Natural killer cell (primary cell): ENCODE measurements at regions not wholly inside any gene's neighbourhood (a gene's known extent, or its start where the extent isn't known, plus 50 kb on each side); places are given as distances from the start of the nearest gene placed in this dataset.

Experiments used
- ATAC-seq, 3 donors: fragments of 150-1000 bp in 2 of 3; fragments of 200-7000 bp in 1 of 3; cut with Tn5 transposase; 1 replicate in 1 of 3; 2 replicates in 2 of 3; pipeline ENCODE4 v1.10.0; 2021; ENCODE audit warnings: mild to moderate bottlenecking in 2 of 3, moderate library complexity in 2 of 3
- DNase-seq, 2 donors: peaks; one replicate each; pipeline versions ENCODE4 v3.0.0 to v3.0.0-alpha.2; 2013 to 2021; ENCODE audit warnings: mixed read lengths in 1 of 2
- H3K27ac ChIP-seq: one replicate; pipeline ENCODE4 v1.5.1; 2013; ENCODE audit warnings: mild to moderate bottlenecking, low read length
- H3K27me3 ChIP-seq: one replicate; pipeline ENCODE4 v1.6.1; 2013; ENCODE audit warnings: low read length; ENCODE audit not compliant: control insufficient read depth, insufficient read depth
- H3K36me3 ChIP-seq: one replicate; pipeline ENCODE4 v1.6.1; 2013; ENCODE audit warnings: low read length; ENCODE audit not compliant: control insufficient read depth, insufficient read depth
- H3K4me1 ChIP-seq: one replicate; pipeline ENCODE4 v1.6.1; 2013; ENCODE audit warnings: low read length; ENCODE audit not compliant: control insufficient read depth, insufficient read depth
- H3K4me3 ChIP-seq: one replicate; pipeline ENCODE4 v1.5.1; 2013; ENCODE audit warnings: low read length
- H3K9me3 ChIP-seq: one replicate; pipeline ENCODE4 v1.6.1; 2013; ENCODE audit warnings: low read length; ENCODE audit not compliant: control insufficient read depth, insufficient read depth
- H3K27ac Mint-ChIP-seq, 2 donors: one replicate each; pipeline ENCODE4 v1.8.0; 2022; ENCODE audit warnings: mild to moderate bottlenecking in 2 of 2, mixed read lengths in 2 of 2, moderate library complexity in 1 of 2
- H3K27me3 Mint-ChIP-seq, 2 donors: one replicate each; pipeline ENCODE4 v1.8.0; 2022; ENCODE audit warnings: low read depth in 2 of 2, mixed read lengths in 2 of 2
- H3K36me3 Mint-ChIP-seq: one replicate; pipeline ENCODE4 v1.8.0; 2022; ENCODE audit warnings: mixed read lengths
- H3K4me1 Mint-ChIP-seq, 2 donors: one replicate each; pipeline ENCODE4 v1.8.0; 2022; ENCODE audit warnings: mixed read lengths in 2 of 2
- H3K4me3 Mint-ChIP-seq: one replicate; pipeline ENCODE4 v1.8.0; 2022; ENCODE audit warnings: mild to moderate bottlenecking, moderate library complexity, mixed read lengths
- H3K9me3 Mint-ChIP-seq, 2 donors: one replicate each; pipeline ENCODE4 v1.8.0; 2022; ENCODE audit warnings: mixed read lengths in 2 of 2
- WGBS: methylation state at CpG from one replicate; pipeline ENCODE4 v1.1.7; 2013; ENCODE audit warnings: missing lambda C conversion rate; ENCODE audit not compliant: insufficient coverage; 5-methylcytosine and 5-hydroxymethylcytosine counted together
- intact Hi-C: fragments of 100-400 bp; cut with micrococcal nuclease; formaldehyde crosslinking; loops from one replicate; pipeline ENCODE4 v1.14.2; 2022
- TF ChIP-seq, protein P1 (sequence below): fragments of 200-600 bp; IDR thresholded peaks from one replicate; pipeline ENCODE4 v1.8.0; 2022; ENCODE audit warnings: antibody characterized with exemption

GRCh38 chr3:127467391-127467790 lies 123.1 kb downstream of the TPRA1 start:
- H3K4me1 Mint-ChIP-seq: peaks cover 0 to 4% of the 10 kb centered on the region in 2 donors
- peaks cover 3 to 11% of the 10 kb centered on the region in 2 donors for H3K27me3 Mint-ChIP-seq
- Histone ChIP-seq H3K4me1 (no peaks in the 10 kb centered on the region), H3K9me3 (no peaks in the 10 kb centered on the region), H3K36me3 (no peaks in the 10 kb centered on the region), H3K4me3 (no peak overlapping the region), H3K27me3 (no peaks in the 10 kb centered on the region), H3K27ac (no peak overlapping the region)
- H3K27ac Mint-ChIP-seq: no peak overlapping the region
- no peaks in the 10 kb centered on the region for H3K9me3 Mint-ChIP-seq
- intact Hi-C loops: no loop called here
- no peak overlapping the region for H3K4me3 Mint-ChIP-seq
- ATAC-seq: no peak
- no peak for DNase-seq
- H3K36me3 Mint-ChIP-seq: no peaks in the 10 kb centered on the region
- WGBS: 51% methylated on average over 12 of the region's 12 CpGs
- TF ChIP-seq, protein P1, sequence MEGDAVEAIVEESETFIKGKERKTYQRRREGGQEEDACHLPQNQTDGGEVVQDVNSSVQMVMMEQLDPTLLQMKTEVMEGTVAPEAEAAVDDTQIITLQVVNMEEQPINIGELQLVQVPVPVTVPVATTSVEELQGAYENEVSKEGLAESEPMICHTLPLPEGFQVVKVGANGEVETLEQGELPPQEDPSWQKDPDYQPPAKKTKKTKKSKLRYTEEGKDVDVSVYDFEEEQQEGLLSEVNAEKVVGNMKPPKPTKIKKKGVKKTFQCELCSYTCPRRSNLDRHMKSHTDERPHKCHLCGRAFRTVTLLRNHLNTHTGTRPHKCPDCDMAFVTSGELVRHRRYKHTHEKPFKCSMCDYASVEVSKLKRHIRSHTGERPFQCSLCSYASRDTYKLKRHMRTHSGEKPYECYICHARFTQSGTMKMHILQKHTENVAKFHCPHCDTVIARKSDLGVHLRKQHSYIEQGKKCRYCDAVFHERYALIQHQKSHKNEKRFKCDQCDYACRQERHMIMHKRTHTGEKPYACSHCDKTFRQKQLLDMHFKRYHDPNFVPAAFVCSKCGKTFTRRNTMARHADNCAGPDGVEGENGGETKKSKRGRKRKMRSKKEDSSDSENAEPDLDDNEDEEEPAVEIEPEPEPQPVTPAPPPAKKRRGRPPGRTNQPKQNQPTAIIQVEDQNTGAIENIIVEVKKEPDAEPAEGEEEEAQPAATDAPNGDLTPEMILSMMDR: no peak

- no peaks in the 10 kb centered on the region for H3K27me3 ChIP-seq
- Mint-ChIP-seq H3K27me3 (peaks cover 14 to 21% of the 10 kb centered on the region in 2 donors), H3K36me3 (no peaks in the 10 kb centered on the region), H3K27ac (no peak overlapping the region), H3K4me3 (no peak overlapping the region), H3K4me1 (peaks cover 0 to 4% of the 10 kb centered on the region in 2 donors), H3K9me3 (no peaks in the 10 kb centered on the region)
- DNase-seq (no peak), ATAC-seq (no peak)
- 72% methylated on average over 7 of the region's 7 CpGs for WGBS
- no peaks in the 10 kb centered on the region for H3K4me1 ChIP-seq
- no peak overlapping the region for H3K4me3 ChIP-seq
- no peak overlapping the region for H3K27ac ChIP-seq
- TF ChIP-seq, protein P1: no peak
- H3K36me3 ChIP-seq: no peaks in the 10 kb centered on the region
- intact Hi-C loops: no loop called here
- H3K9me3 ChIP-seq: no peaks in the 10 kb centered on the region
Measured at GRCh38 chr3:127464642-127465041, 125.9 kb downstream of the TPRA1 start.

DNA sequence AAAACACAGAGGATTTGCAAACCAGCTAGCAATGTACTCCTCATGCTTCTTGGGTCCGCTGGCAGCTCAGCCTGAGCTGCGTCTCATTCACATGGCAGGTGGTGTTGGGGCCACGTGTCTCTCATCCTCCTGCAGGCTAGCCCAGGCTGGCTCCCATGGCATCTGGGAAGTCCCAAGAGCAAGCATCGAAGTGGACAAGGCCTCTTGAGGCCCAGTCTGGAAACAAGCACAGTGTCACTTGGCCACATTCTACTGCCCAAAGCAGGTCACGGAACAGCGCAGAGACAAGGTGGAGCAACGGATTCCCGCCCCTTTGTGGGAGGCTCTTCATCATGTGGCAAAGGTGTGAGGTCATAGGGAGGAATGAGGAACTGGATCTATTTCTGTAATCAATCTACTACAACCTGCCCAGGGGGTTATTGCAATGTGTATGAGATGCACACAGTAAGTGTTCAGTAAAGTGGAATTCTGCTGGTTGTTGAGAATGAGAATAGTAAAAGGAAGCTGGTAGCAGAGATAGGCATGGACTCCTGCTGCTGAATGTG lies 128.3 kb downstream of the TPRA1 start:
- TF ChIP-seq, protein P1: no peak
- no peak for DNase-seq
- intact Hi-C loops: no loop called here
- WGBS: 82% methylated on average over 7 of the region's 8 CpGs
- Histone ChIP-seq H3K9me3 (no peaks in the 10 kb centered on the region), H3K4me3 (no peak overlapping the region), H3K27ac (no peak overlapping the region), H3K27me3 (no peaks in the 10 kb centered on the region), H3K36me3 (no peaks in the 10 kb centered on the region), H3K4me1 (no peaks in the 10 kb centered on the region)
- ATAC-seq: no peak
- Mint-ChIP-seq H3K4me3 (no peak overlapping the region), H3K4me1 (peaks cover 0 to under 1% of the 10 kb centered on the region in 2 donors), H3K36me3 (no peaks in the 10 kb centered on the region), H3K9me3 (no peaks in the 10 kb centered on the region), H3K27me3 (peaks cover 30 to 35% of the 10 kb centered on the region in 2 donors), H3K27ac (no peak overlapping the region)

- TF ChIP-seq, protein P1: no peak
- peaks cover 35% of the 10 kb centered on the region in 2 donors for H3K27me3 Mint-ChIP-seq
- Histone ChIP-seq H3K27me3 (peaks cover 2% of the 10 kb centered on the region), H3K4me1 (no peaks in the 10 kb centered on the region), H3K9me3 (no peaks in the 10 kb centered on the region), H3K27ac (no peak overlapping the region), H3K4me3 (no peak overlapping the region), H3K36me3 (no peaks in the 10 kb centered on the region)
- ATAC-seq (no peak), DNase-seq (no peak)
- H3K9me3 Mint-ChIP-seq: no peaks in the 10 kb centered on the region
- no peak overlapping the region for H3K4me3 Mint-ChIP-seq
- H3K4me1 Mint-ChIP-seq: no peaks in the 10 kb centered on the region
- no peaks in the 10 kb centered on the region for H3K36me3 Mint-ChIP-seq
- no peak overlapping the region for H3K27ac Mint-ChIP-seq
- intact Hi-C loops: no loop called here
- WGBS: 69% methylated on average over 10 of the region's 10 CpGs
Measured at GRCh38 chr3:127461286-127461910, 129.1 kb downstream of the TPRA1 start.
